WI38 (cell line): ENCODE measurements at regions not wholly inside any gene's neighbourhood (a gene's known extent, or its start where the extent isn't known, plus 50 kb on each side); places are given as distances from the start of the nearest gene placed in this dataset.

Experiments
- H3K4me3 ChIP-seq: 2 replicates; pipeline ENCODE4 v1.5.1; 2011; ENCODE audit warnings: low read depth, mild to moderate bottlenecking, control low read depth, low read length
- TF ChIP-seq, protein P1 (sequence below): IDR thresholded peaks from 2 replicates; pipeline ENCODE4 v1.5.1; 2012; ENCODE audit warnings: low read depth, mild to moderate bottlenecking, control low read depth, low read length

DNA sequence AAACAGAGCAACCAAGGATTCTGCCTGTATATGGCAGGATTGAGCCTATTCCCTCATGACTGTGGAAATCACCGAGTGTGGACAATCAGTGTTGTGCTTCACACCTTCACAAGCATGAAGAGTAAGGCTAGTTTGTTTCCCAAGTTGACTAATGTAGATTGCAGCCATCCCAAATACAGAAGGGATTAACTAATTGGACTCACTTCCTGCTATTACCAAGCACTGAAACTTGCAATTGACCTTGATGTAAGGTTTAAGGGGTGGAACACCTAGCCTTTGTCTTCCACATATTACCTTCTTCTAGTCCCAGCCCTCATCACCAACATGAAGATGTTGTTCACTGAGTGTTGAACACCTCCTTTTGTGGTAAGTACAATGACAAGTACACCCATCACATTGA, 120.9 kb upstream of the RND3 start:
- TF ChIP-seq, protein P1, sequence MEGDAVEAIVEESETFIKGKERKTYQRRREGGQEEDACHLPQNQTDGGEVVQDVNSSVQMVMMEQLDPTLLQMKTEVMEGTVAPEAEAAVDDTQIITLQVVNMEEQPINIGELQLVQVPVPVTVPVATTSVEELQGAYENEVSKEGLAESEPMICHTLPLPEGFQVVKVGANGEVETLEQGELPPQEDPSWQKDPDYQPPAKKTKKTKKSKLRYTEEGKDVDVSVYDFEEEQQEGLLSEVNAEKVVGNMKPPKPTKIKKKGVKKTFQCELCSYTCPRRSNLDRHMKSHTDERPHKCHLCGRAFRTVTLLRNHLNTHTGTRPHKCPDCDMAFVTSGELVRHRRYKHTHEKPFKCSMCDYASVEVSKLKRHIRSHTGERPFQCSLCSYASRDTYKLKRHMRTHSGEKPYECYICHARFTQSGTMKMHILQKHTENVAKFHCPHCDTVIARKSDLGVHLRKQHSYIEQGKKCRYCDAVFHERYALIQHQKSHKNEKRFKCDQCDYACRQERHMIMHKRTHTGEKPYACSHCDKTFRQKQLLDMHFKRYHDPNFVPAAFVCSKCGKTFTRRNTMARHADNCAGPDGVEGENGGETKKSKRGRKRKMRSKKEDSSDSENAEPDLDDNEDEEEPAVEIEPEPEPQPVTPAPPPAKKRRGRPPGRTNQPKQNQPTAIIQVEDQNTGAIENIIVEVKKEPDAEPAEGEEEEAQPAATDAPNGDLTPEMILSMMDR = no peak
- H3K4me3 ChIP-seq = no peak overlapping the region

DNA sequence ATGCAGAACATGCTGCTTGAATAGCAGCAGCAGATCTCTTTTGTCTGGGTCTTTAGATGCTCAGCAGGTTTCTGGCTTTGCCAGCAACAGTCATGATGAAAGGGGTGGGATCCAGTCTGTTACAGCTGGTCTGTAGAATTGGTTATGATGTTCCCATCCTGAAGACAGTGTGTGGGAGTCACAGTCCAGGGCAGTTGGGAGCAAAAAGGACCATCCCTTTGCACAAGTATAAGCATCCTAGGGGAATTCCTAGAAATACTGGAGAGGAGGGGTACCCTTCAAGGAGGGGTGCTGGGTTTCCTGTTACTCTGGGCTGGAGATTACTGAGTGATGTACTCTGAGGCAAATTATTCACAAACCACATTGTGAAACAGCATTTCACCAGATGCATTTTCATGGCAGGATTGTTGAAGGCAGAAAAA, 119.9 kb upstream of the RND3 start:
- H3K4me3 ChIP-seq = no peak overlapping the region
- TF ChIP-seq, protein P1 = no peak

DNA sequence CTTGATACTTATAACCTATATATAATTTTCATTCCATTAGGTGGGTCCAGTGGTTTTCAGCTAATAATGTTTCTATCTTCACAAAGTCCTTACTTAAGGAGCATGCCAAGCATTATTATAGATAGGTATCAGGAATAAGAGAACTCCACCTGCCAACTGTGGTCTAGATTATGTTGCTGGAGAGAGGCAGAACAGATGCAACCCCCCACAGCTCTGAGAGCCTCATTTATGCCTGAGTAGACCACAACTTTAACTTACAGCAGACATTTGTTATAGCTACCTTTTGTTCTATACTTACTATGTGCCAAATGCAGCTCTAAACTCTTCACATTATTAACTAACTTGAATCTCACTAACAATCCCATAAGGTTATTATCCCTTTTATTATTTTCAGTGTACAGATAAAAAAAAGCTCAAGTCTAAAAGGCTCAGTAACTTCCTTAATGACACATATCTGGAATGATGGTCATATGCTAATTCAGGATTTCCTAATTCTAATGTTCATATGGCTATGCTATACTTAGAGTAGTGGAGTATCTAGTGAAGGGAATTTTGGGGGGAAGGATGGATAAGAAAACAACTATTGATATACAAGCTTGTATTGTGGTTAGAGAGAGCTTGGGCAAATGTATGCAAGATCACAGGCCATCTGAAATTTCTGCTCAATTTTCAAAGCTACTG, 119.1 kb upstream of the RND3 start:
- TF ChIP-seq, protein P1 = no peak

DNA sequence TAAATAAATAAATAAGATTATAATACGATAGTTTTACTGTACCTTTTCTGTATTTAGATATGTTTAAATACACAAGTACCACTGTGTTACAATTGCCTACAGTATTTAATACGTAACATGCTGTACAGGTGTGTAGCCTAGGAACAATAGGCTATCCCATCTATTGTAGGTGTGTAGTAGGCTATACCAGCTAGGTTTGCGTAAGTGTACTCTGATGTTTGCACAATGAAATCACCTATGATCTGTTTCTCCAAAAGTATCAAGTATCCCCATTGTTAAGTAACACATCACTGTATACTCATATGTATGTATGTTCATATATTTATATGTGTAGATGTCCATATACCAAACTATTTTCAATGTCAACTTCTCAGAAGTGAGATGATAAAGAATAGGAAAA, 118.2 kb upstream of the RND3 start:
- no peak overlapping the region for H3K4me3 ChIP-seq
- TF ChIP-seq, protein P1 = no peak

More for the DNA sequence above, 119.1 kb upstream of the RND3 start:
- no peak overlapping the region for H3K4me3 ChIP-seq

GRCh38 chr2:150601280-150602038, 114.0 kb upstream of the RND3 start:
- H3K4me3 ChIP-seq = peak overlapping the region; percentile 33
- TF ChIP-seq, protein P1 = no peak

DNA sequence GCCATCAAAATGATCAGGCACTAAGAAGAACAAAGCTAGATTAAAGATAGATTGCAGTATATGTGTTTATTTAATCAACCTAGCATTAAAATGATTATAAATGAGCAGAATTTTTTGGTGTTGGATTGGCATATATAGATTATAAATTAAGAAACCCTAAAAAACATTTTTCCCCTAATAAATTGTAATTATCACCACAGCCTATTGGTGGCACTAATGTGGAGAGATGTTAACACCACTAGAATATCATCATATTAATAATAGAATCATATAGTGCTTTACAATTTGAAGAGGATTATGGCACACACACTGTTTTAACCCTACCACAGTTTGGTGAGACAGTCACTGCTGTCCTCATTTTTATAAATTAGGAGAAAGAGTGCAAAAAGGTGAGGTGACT, 112.4 kb upstream of the RND3 start:
- TF ChIP-seq, protein P1 = no peak
- H3K4me3 ChIP-seq = no peak overlapping the region

DNA sequence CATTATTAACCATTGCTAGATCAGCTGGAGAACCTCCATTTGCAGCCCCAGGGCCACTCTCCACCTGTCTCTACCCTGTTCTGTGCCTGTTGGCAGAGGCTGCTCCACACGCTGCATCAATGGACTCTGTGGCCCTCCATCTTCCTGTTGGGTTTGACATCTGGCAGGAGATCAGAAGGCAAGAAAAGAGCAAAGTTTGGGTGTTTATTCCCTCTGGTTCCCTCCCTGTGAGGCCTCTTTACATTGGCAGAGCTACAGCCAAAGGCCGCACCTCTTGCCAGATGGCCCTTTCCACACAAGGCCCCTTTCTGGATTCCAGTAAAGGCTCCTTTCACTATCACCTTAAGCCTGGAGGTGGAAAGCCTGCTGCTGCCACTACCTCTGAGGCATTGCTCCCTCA, 110.9 kb upstream of the RND3 start:
- TF ChIP-seq, protein P1 = no peak
- H3K4me3 ChIP-seq = no peak overlapping the region
